Activated T-cell treated with anti-CD3 and anti-CD28 coated beads for 48 hours (primary cell): ENCODE measurements at regions not wholly inside any gene's neighbourhood (a gene's known extent, or its start where the extent isn't known, plus 50 kb on each side); places are given as distances from the start of the nearest gene placed in this dataset.

Experiments
- DNase-seq: peaks from one replicate; pipeline ENCODE4 v3.0.0-alpha.2; 2020; ENCODE audit warnings: low read depth

DNA sequence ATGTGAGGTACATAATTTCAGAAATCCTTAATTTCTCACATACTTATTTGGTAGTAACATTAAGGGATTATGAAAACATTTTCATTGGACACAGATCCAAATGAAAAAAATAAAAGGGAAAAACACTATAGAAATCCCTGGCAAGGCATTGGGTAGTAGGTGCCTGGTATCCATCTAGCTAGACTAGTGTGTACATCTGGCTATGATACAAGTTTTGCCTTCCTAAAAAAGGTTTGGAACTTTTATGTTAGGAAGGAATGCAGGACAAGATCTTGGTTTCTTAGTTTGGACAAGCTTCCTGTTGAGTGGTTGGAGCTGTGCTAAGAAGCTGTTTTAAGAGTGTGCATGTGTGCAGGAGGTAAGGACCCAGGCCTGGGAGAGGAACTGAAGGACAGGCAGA is 252.3 kb upstream of the GLI3 start:
- DNase-seq: no peak

GRCh38 chr7:42485301-42485766 is 248.3 kb upstream of the GLI3 start:
- no peak for DNase-seq

- no peak for DNase-seq
Measured at GRCh38 chr7:42483886-42484285, 246.9 kb upstream of the GLI3 start.

GRCh38 chr7:42479816-42480633 is 243.0 kb upstream of the GLI3 start:
- DNase-seq: no peak

DNA sequence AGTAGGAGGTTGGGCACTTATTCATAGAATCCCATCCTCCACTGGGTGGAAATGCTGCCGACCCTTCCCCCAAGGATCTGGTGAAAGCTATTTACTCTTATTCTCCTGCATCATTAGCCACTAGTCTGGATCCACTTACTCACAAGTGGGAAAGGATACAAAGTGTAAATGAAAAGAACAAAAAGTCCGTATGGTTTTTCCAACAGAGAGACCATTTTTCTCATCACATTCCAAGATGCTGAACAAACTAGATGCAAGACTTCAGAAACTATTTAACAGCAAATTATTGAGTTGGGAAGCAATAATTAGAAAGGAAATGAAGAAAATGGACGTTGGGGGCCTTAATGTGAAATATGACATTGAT is 242.4 kb upstream of the GLI3 start:
- DNase-seq: no peak

DNA sequence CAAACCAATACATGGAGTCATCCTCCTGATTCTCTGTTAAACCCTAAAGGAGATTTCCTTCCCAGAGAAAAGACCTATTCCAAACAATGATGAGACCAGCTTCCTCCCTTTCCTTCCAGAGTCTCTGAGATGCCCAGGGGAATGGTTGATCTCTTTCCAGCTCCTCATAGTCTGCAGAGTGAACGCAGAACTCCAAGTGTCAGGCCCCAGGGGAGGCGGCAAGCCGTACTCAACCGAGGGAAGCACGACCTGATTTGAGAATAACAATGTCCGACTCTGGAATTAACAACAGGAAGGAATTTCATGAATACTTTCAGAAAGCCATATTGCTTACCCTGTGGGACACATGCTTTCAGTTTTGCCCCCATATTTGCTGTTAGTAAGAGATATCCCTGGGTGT is 241.7 kb upstream of the GLI3 start:
- no peak for DNase-seq

DNA sequence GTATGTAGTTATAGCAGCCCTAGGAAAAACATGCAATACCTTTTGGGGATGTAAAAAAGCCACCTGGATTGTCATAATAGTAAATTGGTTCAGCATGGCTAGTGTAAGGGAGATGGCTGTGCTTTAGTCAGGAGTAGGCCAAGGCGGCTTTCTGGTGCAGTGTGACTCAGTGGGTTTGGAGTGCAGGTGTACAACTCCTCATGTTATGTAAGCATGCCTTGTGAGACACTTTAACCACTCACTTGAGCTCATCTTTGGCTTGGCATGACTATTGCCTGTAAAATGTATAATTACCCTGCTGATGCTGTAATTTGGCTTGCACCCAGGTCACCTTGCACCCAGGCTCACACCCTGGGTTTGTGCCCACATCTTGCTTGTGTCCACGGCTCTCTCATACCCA is 239.2 kb upstream of the GLI3 start:
- DNase-seq: no peak

DNA sequence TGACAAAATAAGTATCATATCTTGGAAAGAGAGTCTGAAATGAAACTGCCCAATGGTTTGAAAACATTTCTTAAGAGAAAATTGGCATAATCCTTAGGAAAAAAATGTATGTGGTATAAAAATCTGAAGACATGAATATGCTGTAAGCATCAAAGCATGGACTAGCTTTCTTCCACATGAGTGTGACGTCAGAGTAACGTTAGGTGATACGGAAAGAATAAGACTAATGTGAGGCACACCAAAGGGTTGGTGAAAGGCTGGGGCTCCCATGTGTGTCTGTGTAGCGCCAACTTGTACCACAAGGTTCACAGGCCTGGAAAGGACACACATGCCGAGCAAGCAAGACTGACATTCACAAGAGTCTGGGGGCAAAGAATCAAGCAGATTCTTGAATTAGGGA is 238.1 kb upstream of the GLI3 start:
- DNase-seq: no peak

DNA sequence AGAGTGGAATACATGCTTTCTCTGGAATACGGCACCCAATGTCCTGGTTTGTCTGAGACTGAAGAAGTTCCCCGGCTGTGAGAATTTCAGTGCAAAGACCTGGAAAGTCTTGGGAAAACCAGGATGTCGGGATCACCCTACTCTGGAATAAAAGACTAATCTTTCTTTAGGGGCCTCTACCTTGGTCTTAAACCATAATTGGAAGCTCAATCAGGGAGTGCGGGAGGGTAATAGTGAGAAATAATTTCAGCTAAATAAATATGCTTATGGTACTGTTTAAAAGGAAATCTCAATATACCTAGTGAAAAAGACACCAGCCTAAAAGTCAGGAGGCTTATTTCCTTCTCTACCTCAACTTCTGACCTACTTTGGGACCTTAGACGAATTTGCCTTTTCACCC is 236.1 kb upstream of the GLI3 start:
- DNase-seq: no peak

DNA sequence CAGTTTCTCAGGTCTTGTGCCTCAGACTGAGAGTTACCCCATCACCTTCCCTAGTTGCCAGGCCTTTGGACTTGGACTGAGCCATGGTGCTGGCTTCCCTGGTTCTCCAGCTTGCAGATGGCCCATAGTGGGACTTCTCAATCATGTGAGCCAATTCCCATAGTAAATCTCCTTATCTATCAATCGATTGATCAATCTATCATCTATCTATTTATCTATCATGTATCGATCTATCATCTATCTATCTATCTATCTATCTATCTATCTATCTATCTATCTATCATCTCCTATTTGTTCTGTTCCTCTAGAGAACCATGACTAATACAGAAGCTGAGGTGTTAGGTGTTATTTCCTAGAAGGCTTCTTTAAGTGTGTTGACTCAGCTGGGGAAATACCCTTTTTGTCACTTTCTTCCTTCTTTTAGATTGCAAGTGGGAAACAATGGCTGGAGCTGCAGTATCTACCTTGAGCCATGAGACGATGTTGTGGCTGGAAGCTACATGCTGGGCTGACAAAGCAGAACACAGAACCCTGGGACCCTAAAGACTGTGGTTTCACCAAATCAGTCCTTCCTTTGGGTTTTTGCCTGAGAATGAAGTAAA is 234.7 kb upstream of the GLI3 start:
- DNase-seq: no peak

DNA sequence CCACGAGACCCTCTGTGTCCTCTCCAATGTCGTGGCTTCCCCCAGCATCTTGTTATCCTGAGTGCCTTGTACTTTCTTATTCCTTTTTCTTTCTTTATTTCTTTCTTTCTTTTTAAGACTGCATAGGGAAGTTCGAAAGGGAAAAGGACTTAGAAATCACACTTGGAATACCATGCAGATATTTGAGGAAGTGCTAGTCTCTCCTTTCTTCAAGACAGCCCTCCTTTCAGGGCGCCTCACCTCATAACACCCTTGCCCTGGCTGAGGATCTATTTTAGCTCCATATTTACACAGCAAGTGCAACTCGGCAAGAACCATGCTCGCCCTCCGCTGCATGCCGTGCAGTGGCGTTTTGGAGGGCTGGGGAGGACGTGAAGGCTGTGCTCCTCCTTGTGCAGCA is 232.3 kb upstream of the GLI3 start:
- no peak for DNase-seq

GRCh38 chr7:42468471-42468870 is 231.5 kb upstream of the GLI3 start:
- DNase-seq: no peak

- no peak for DNase-seq
Measured at GRCh38 chr7:42461537-42461936, 224.5 kb upstream of the GLI3 start.

DNA sequence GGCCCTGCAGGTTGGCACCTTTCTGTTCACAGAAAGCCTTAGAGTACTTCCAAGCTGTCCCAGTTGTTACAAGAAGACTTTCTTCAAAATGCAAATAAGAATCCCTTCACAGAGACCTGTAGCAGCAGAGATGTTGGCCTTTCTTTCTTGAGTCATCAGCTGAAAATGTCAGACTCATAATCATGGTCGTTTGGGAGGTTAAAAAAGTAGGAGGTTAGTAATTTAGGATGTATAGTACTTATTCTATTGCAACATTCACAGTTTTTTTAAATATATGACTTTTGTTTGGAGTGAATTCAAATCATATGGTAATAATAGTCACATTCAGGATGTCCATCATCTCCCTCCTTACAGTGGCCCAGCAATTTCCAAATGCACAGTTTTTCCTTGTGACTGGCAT is 223.9 kb upstream of the GLI3 start:
- DNase-seq: no peak

DNA sequence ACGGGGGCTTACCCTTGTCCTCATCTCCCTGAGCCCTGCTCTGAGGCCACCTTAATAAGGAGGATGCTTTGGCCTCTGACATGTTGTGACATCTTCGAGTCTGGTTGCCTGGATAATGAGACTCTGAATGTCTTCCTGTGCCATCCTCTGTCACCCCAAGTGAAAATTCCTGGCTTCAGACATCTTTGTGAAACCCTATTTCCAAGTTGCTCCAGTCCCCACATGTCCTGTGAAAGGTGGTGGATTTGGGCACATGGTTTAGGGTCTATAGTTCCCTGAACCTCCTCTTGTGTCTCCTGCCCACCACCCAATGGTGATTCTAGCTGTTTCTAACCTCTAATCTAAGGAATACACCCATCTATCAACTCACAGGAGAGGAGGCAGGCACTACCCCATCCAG is 223.1 kb upstream of the GLI3 start:
- no peak for DNase-seq

- DNase-seq: no peak
Measured at GRCh38 chr7:42457663-42458062, 220.7 kb upstream of the GLI3 start.

- DNase-seq: no peak
Measured at GRCh38 chr7:42456756-42457276, 219.8 kb upstream of the GLI3 start.

GRCh38 chr7:42456267-42456666 is 219.3 kb upstream of the GLI3 start:
- DNase-seq: no peak

DNA sequence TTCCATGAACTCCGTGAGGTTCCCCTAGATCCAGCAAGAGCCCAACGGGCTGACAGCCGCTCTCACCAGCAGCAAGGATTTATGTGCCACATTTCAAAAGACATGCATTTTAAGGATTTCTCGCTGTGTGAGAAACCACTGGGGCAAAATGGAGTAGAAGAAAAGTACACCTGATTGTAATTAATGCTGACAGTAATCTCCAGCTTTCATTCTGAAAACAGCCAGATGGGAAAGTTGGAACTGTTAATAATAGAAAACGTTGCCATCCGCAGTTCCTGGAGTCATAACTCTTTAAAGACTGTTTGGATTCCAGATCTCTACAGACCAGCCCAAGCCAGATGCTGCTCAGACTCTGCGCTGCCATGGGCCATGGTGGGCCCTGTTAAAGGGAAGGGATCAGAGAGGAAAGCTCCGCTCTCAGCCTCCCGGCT is 216.9 kb upstream of the GLI3 start:
- no peak for DNase-seq

GRCh38 chr7:42452356-42452755 is 215.3 kb upstream of the GLI3 start:
- DNase-seq: no peak

- DNase-seq: no peak
Measured at GRCh38 chr7:42449431-42449830, 212.4 kb upstream of the GLI3 start.

DNA sequence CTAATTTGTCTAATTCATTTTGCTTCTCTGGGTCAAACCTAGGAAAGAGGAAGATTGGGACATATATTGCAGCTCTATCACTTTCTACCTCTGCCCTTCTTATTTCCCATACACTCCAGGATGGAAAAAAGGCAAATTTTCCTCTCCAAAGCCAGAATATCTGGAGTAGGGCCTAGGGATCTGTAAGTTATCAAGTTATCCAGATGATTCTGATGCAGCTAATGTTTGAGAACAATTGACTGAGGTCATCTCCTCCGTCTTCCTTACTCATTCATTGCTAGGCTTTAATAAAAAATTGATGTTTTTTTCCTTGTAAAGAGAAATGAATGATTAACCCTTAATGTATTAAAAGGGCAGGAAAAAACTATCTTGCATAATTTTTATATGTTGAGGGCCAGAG is 211.9 kb upstream of the GLI3 start:
- no peak for DNase-seq

DNA sequence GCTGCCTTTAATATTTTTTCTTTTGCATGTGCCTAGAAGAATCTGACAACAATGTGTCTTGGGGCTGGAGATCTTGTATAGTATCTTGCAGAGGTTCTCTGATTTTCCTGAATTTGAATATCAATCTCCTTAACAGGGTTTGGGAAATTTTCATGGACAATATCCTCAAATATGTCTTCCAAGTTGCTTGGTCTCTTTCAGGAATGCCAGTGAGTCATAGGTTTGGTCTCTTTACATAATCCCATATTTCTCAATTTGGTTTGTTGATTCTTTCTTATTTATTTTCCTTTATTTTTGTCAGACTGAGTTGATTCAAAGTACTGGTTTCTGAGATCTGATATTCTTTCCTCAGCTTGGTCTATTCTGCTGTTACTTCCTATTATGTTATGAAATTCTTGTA is 208.7 kb upstream of the GLI3 start:
- DNase-seq: no peak

DNA sequence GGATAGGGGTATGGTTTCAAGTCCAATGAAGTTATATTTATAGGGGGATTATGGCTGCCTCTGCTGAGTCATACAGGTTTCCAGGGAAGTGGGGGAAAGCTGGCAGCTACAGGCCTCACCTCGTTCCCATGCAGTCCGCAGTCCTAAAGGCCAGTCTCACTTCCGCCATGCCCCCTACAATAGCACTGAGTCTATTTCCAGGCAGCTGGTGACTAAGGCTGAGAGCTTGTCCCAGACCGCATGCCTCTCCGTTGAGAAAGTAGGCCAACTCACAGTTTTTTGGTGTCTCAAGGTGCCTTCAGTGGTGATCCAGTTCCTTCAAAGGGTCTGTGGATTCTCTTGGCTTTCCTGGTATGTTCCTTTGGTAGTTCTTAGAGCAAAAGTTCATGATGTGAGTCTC is 203.9 kb upstream of the GLI3 start:
- DNase-seq: no peak
